ENCODE measurements at regions not wholly inside any gene's neighbourhood (a gene's known extent, or its start where the extent isn't known, plus 50 kb on each side); places are given as distances from the start of the nearest gene placed in this dataset.
A peak's percentile ranks its signal among the peaks of the same experiment; 100 is the strongest.

- Histone ChIP-seq H3K18ac (ENCODE audit: low read depth, low read length) (0 out of 2 replicates have a peak overlapping the region, but pooled peaks have one; percentile 12), H3K36me3 (ENCODE audit: control insufficient read depth, insufficient read depth, low read length) (no peaks in the 10 kb centered on the region), H4K5ac (ENCODE audit: low read depth, low read length) (0 out of 2 replicates have a peak overlapping the region, but pooled peaks have one; percentile 16), H3K4me2 (ENCODE audit: low read depth, low read length) (no peak overlapping the region), H2BK5ac (ENCODE audit: low read depth, low read length, poor library complexity, severe bottlenecking) (peak overlapping the region; percentile 32), H2BK120ac (ENCODE audit: low read depth, low read length) (peak overlapping the region; percentile 44), H2AK9ac (replicated peaks; ENCODE audit: low read depth, low read length, poor library complexity) (peak overlapping the region; percentile 26), H3K9ac (ENCODE audit: low read depth, low read length) (no peak overlapping the region), H3K9me3 (ENCODE audit: control insufficient read depth, insufficient read depth, low read length) (no peaks in the 10 kb centered on the region), H3K56ac (ENCODE audit: extremely low read depth, insufficient read depth, low read length) (no peak overlapping the region), H2AK5ac (ENCODE audit: low read depth, low read length) (peak overlapping the region; percentile 75; the same call in 1 of the 2 replicates), H4K91ac (ENCODE audit: insufficient read depth, low read depth, low read length) (peak overlapping the region; percentile 40; the same call in 1 of the 2 replicates), H2AFZ (replicated peaks; ENCODE audit: low read length, poor library complexity) (peak overlapping the region; percentile 21), H3K14ac (replicated peaks; ENCODE audit: low read depth, low read length) (peak overlapping the region; percentile 36), H3K27me3 (ENCODE audit: control insufficient read depth, insufficient read depth, low read length) (no peaks in the 10 kb centered on the region), H3K4me3 (ENCODE audit: insufficient read depth, low read depth, low read length) (no peak overlapping the region), H4K20me1 (ENCODE audit: insufficient read depth, low read length) (no peaks in the 10 kb centered on the region), H2BK15ac (ENCODE audit: low read depth, low read length) (peak overlapping the region; percentile 44; the same call in 1 of the 3 replicates), H3K23ac (ENCODE audit: low read depth, low read length) (peak overlapping the region; percentile 52; the same call in 1 of the 2 replicates), H3K4me1 (ENCODE audit: control insufficient read depth, insufficient read depth, low read length) (peaks cover 10% of the 10 kb centered on the region), H3K9me1 (ENCODE audit: insufficient read depth, low read length) (peaks cover 19% of the 10 kb centered on the region), H3K4ac (ENCODE audit: low read depth, low read length) (peak overlapping the region; percentile 50), H3K27ac (ENCODE audit: insufficient read depth, low read length) (no peak overlapping the region), H2BK20ac (ENCODE audit: low read depth, low read length) (peak overlapping the region; percentile 46; the same call in 1 of the 2 replicates), H3K79me1 (ENCODE audit: low read depth in 1 of 2, low read length in 2 of 2) (no peaks in the 10 kb centered on the region), H4K8ac (ENCODE audit: low read depth in 2 of 2, low read length in 2 of 2) (no peak overlapping the region)
- dilution Hi-C loops (cut with HindIII; ENCODE audit: low sequenced_read_pairs, unreplicated experiment), result no loop called here
- in situ Hi-C loops (cut with MboI; ENCODE audit: low sequenced_read_pairs), result no loop called here
- TF ChIP-seq BHLHE40 (IDR thresholded peaks at IDR 0.05; ENCODE audit: low read depth, low read length) (no peak), CEBPB (IDR thresholded peaks at IDR 0.05; ENCODE audit: low read depth, low read length) (no peak), MAZ (IDR thresholded peaks at IDR 0.05; ENCODE audit: borderline replicate concordance, low read depth, low read length) (no peak), SMC3 (IDR thresholded peaks at IDR 0.05; ENCODE audit: low read depth, low read length) (no peak), USF2 (IDR thresholded peaks at IDR 0.05; ENCODE audit: low read depth, low read length) (no peak), POLR2A (IDR thresholded peaks at IDR 0.05; ENCODE audit: low read depth, low read length) (no peak), MXI1 (IDR thresholded peaks at IDR 0.05; ENCODE audit: borderline replicate concordance, low read depth, low read length) (no peak)
- TF ChIP-seq, protein P1, sequence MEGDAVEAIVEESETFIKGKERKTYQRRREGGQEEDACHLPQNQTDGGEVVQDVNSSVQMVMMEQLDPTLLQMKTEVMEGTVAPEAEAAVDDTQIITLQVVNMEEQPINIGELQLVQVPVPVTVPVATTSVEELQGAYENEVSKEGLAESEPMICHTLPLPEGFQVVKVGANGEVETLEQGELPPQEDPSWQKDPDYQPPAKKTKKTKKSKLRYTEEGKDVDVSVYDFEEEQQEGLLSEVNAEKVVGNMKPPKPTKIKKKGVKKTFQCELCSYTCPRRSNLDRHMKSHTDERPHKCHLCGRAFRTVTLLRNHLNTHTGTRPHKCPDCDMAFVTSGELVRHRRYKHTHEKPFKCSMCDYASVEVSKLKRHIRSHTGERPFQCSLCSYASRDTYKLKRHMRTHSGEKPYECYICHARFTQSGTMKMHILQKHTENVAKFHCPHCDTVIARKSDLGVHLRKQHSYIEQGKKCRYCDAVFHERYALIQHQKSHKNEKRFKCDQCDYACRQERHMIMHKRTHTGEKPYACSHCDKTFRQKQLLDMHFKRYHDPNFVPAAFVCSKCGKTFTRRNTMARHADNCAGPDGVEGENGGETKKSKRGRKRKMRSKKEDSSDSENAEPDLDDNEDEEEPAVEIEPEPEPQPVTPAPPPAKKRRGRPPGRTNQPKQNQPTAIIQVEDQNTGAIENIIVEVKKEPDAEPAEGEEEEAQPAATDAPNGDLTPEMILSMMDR (conservative IDR thresholded peaks at IDR 0.05; ENCODE audit: low read depth, low read length), result no peak
- POLR2A ChIA-PET (ENCODE audit: unreplicated experiment), result no interaction called here
- intact Hi-C loops (cut with micrococcal nuclease), result no loop called here
- 100% methylated on average over 1 of the region's 7 CpGs; no CpG with 5 or more reads in 1 of the 2 experiments for WGBS, 2 experiments (ENCODE audit: extremely low coverage in 2 of 2, insufficient read length in 1 of 2)
- DNase-seq (no peak), ATAC-seq (ENCODE audit: low read depth) (no peak)
- no TSS peak for BruUV-seq (replicated peaks)
- CTCF ChIA-PET, result interaction anchor here (1.0 kb wide), 1 partner anchor 14 kb away, joined by 3 read pairs; no protein-coding TSS in a partner anchor
These were observed 55.7 kb downstream of the IRF2BP2 start for GRCh38 chr1:234554218-234554697.

All from IMR-90 (cell line).